HCT116 (cell line): ENCODE measurements at regions not wholly inside any gene's neighbourhood (a gene's known extent, or its start where the extent isn't known, plus 50 kb on each side); places are given as distances from the start of the nearest gene placed in this dataset.

Experiments used
- CEBPB ChIP-seq: IDR thresholded peaks from 2 replicates; pipeline ENCODE4 v1.6.1; 2012; ENCODE audit warnings: low read depth
- EZH2 ChIP-seq: fragments of 200-600 bp; sonication (generic); IDR thresholded peaks from 2 replicates; pipeline ENCODE4 v1.6.1; 2017; ENCODE audit warnings: antibody characterized with exemption, mixed run types
- EZH2phosphoT487 ChIP-seq: fragments of 200-600 bp; IDR thresholded peaks from 2 replicates; pipeline ENCODE4 v1.6.1; 2018; ENCODE audit warnings: antibody characterized with exemption, borderline replicate concordance
- JUND ChIP-seq: IDR thresholded peaks from 2 replicates; pipeline ENCODE4 v1.6.1; 2012
- POLR2A ChIP-seq: IDR thresholded peaks from 2 replicates; pipeline ENCODE4 v1.7.0; 2011; ENCODE audit warnings: borderline replicate concordance; ENCODE audit not compliant: insufficient read depth, insufficient read length; ENCODE audit errors: extremely low read depth
- POLR2AphosphoS5 ChIP-seq: IDR thresholded peaks from 2 replicates; pipeline ENCODE4 v1.6.1; 2011; ENCODE audit warnings: mild to moderate bottlenecking, low read depth, low read length, moderate library complexity
- RAD21 ChIP-seq: IDR thresholded peaks from 2 replicates; pipeline ENCODE4 v1.6.1; 2012; ENCODE audit warnings: low read depth, mild to moderate bottlenecking
- SP1 ChIP-seq: IDR thresholded peaks from 2 replicates; pipeline ENCODE4 v1.6.1; 2012; ENCODE audit warnings: low read depth
- SRF ChIP-seq: IDR thresholded peaks from 2 replicates; pipeline ENCODE4 v1.6.1; 2012; ENCODE audit warnings: low read depth
- YY1 ChIP-seq: IDR thresholded peaks from 2 replicates; pipeline ENCODE4 v1.6.1; 2011; ENCODE audit warnings: low read length, low read depth, moderate library complexity, mild to moderate bottlenecking; ENCODE audit not compliant: insufficient replicate concordance; ENCODE audit errors: extremely low read depth
- ZFX ChIP-seq: fragments of 450-650 bp; IDR thresholded peaks from 2 replicates; pipeline ENCODE4 v1.6.1; 2017
- TF ChIP-seq, protein P1 (sequence below), 3 experiments: fragments of 200-600 bp in 1 of 3; sonication (generic) in 1 of 3; IDR thresholded peaks in 2 of 3; conservative IDR thresholded peaks in 1 of 3; 2 replicates each; pipeline ENCODE4 v1.5.1; 2012 to 2017; ENCODE audit warnings: low read depth in 2 of 3, low read length in 2 of 3, antibody characterized with exemption in 1 of 3, borderline replicate concordance in 1 of 3, control low read depth in 1 of 3, mild to moderate bottlenecking in 1 of 3, mixed read lengths in 1 of 3, mixed run types in 1 of 3, moderate library complexity in 1 of 3; ENCODE audit not compliant: insufficient read depth in 1 of 3
- TF ChIP-seq, protein P2 (sequence below): IDR thresholded peaks from 2 replicates; pipeline ENCODE4 v1.6.1; 2011; ENCODE audit warnings: mild to moderate bottlenecking, low read length, moderate library complexity; ENCODE audit not compliant: insufficient replicate concordance; ENCODE audit errors: extremely low read depth
- TF ChIP-seq, protein P3 (sequence below): IDR thresholded peaks from 2 replicates; pipeline ENCODE4 v1.6.1; 2012

DNA sequence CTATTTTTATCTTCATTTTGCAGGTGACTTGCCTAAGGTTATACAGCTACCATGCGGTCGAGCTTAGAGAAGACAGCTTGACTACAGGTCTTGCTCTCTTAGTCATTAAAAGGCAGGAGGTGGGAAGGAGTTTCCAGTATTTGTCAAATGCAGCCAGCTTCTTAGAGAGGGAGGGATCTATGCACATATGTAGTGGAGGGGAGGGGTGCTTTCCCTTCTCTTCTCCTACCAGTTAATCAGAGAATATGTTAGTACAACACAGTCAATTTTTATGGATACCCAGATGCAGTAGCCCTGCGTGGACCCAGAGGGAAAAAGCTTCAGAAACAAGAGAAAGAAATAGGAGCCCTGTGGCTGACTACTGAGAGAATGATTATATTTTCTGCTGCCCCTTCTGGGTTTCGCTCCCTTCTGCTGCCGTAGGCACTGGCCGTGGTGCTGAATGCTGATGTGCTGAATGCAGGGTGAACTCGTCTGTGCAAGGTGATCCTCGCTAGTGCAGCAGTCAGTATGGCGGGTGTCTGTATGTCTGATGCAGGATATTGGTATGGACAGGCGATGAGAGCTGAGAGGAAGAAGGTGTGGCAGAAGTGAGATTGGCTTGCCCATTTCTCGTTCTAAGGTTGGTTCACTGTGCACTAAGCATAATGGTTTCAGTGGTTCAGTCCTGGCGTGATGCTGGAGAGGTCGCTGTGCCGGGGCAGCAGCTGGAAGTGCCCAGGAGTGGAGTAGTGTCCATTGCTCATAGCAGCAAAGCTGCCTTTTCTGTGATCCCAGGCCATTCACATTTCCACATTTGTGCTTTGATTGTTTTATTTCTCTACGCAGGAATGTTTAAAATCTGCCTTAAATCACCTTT lies 189.2 kb upstream of the PODXL start:
- TF ChIP-seq SRF (no peak), POLR2A (no peak), POLR2AphosphoS5 (no peak), YY1 (no peak), EZH2phosphoT487 (no peak), RAD21 (no peak), EZH2 (no peak), SP1 (no peak), CEBPB (no peak), JUND (no peak), ZFX (no peak)
- TF ChIP-seq, protein P1, sequence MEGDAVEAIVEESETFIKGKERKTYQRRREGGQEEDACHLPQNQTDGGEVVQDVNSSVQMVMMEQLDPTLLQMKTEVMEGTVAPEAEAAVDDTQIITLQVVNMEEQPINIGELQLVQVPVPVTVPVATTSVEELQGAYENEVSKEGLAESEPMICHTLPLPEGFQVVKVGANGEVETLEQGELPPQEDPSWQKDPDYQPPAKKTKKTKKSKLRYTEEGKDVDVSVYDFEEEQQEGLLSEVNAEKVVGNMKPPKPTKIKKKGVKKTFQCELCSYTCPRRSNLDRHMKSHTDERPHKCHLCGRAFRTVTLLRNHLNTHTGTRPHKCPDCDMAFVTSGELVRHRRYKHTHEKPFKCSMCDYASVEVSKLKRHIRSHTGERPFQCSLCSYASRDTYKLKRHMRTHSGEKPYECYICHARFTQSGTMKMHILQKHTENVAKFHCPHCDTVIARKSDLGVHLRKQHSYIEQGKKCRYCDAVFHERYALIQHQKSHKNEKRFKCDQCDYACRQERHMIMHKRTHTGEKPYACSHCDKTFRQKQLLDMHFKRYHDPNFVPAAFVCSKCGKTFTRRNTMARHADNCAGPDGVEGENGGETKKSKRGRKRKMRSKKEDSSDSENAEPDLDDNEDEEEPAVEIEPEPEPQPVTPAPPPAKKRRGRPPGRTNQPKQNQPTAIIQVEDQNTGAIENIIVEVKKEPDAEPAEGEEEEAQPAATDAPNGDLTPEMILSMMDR (IDR thresholded peaks at IDR 0.05 in 2 of 3, conservative IDR thresholded peaks at IDR 0.05 in 1 of 3; ENCODE audit: borderline replicate concordance in 1 of 3, insufficient read depth in 1 of 3, low read depth in 2 of 3, low read length in 2 of 3): no peak
- TF ChIP-seq, protein P2, sequence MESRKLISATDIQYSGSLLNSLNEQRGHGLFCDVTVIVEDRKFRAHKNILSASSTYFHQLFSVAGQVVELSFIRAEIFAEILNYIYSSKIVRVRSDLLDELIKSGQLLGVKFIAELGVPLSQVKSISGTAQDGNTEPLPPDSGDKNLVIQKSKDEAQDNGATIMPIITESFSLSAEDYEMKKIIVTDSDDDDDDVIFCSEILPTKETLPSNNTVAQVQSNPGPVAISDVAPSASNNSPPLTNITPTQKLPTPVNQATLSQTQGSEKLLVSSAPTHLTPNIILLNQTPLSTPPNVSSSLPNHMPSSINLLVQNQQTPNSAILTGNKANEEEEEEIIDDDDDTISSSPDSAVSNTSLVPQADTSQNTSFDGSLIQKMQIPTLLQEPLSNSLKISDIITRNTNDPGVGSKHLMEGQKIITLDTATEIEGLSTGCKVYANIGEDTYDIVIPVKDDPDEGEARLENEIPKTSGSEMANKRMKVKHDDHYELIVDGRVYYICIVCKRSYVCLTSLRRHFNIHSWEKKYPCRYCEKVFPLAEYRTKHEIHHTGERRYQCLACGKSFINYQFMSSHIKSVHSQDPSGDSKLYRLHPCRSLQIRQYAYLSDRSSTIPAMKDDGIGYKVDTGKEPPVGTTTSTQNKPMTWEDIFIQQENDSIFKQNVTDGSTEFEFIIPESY: no peak
- TF ChIP-seq, protein P3, sequence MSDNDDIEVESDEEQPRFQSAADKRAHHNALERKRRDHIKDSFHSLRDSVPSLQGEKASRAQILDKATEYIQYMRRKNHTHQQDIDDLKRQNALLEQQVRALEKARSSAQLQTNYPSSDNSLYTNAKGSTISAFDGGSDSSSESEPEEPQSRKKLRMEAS: no peak
